WTC11 (cell line): ENCODE measurements at regions not wholly inside any gene's neighbourhood (a gene's known extent, or its start where the extent isn't known, plus 50 kb on each side); places are given as distances from the start of the nearest gene placed in this dataset.

ENCODE experiments used
- CTCF ChIP-seq: fragments of 200-600 bp; IDR thresholded peaks from 2 replicates; pipeline ENCODE4 v1.8.0; 2022; ENCODE audit warnings: antibody characterized with exemption
- MAX ChIP-seq: sonication (generic); formaldehyde crosslinking; IDR thresholded peaks from 2 replicates; pipeline ENCODE4 v1.8.0; 2022; ENCODE audit warnings: mild to moderate bottlenecking, missing genetic modification reagents
- RORB ChIP-seq: fragments of 250-450 bp; sonication (Bioruptor Pico); IDR thresholded peaks from 2 replicates; pipeline ENCODE4 v1.9.0; 2021; ENCODE audit warnings: mild to moderate bottlenecking
- ZBTB21 ChIP-seq: sonication (generic); formaldehyde crosslinking; IDR thresholded peaks from 2 replicates; pipeline ENCODE4 v1.8.1; 2023; ENCODE audit warnings: mild to moderate bottlenecking, missing genetic modification reagents, borderline replicate concordance
- ZBTB43 ChIP-seq: sonication (generic); formaldehyde crosslinking; IDR thresholded peaks from 2 replicates; pipeline ENCODE4 v1.8.1; 2023; ENCODE audit warnings: mild to moderate bottlenecking, missing genetic modification reagents
- ZNF532 ChIP-seq: fragments of 250-450 bp; sonication (Bioruptor Pico); IDR thresholded peaks from 2 replicates; pipeline ENCODE4 v1.9.0; 2021; ENCODE audit warnings: mild to moderate bottlenecking, borderline replicate concordance

GRCh38 chr3:194194051-194194756, 58.3 kb downstream of the HES1 start:
- TF ChIP-seq MAX = no peak
- TF ChIP-seq CTCF = no peak
- TF ChIP-seq ZBTB43 (CRISPR knock-in tag) = no peak
- TF ChIP-seq ZBTB21 (CRISPR knock-in tag) = no peak
- TF ChIP-seq RORB = no peak
- TF ChIP-seq ZNF532 (CRISPR knock-in tag) = no peak
